ENCODE measurements at regions not wholly inside any gene's neighbourhood (a gene's known extent, or its start where the extent isn't known, plus 50 kb on each side); places are given as distances from the start of the nearest gene placed in this dataset.

GRCh38 chr5:111853748-111854147, 96.8 kb upstream of the NREP start:
- no peak for TF ChIP-seq EZH2 (IDR thresholded peaks at IDR 0.05; ENCODE audit: low read depth, unreplicated experiment)
- no peak for TF ChIP-seq POLR2AphosphoS5 (IDR thresholded peaks at IDR 0.05; ENCODE audit: low read depth)
- no peak for TF ChIP-seq STAT1 (IDR thresholded peaks at IDR 0.05; ENCODE audit: unreplicated experiment)
- TF ChIP-seq ETS1 (IDR thresholded peaks at IDR 0.05): no peak
- no peak for TF ChIP-seq EZH2phosphoT487 (IDR thresholded peaks at IDR 0.05; ENCODE audit: unreplicated experiment)
- no peak for TF ChIP-seq ZNF331 (CRISPR knock-in tag; IDR thresholded peaks at IDR 0.05; ENCODE audit: low read depth)
- no peak for TF ChIP-seq CREB1 (CRISPR knock-in tag; IDR thresholded peaks at IDR 0.05; ENCODE audit: low read depth)
- no peak for TF ChIP-seq CTCF (conservative IDR thresholded peaks at IDR 0.05; ENCODE audit: low read depth in 2 of 2)
- TF ChIP-seq JUNB (IDR thresholded peaks at IDR 0.05; ENCODE audit: unreplicated experiment): no peak
- TF ChIP-seq ZNF462 (CRISPR knock-in tag; IDR thresholded peaks at IDR 0.05): no peak
- no peak for TF ChIP-seq REST (IDR thresholded peaks at IDR 0.05; ENCODE audit: unreplicated experiment)
- TF ChIP-seq ZNF114 (CRISPR knock-in tag; IDR thresholded peaks at IDR 0.05): no peak
- TF ChIP-seq NANOG (IDR thresholded peaks at IDR 0.05; ENCODE audit: borderline replicate concordance): no peak
- Histone ChIP-seq H3K4me3 (no peak overlapping the region), H3K9me2 (ENCODE audit: insufficient read depth) (no peaks in the 10 kb centered on the region), H3F3A (replicated peaks; ENCODE audit: low read depth) (no peaks in the 10 kb centered on the region), H3K79me2 (replicated peaks; ENCODE audit: insufficient read depth) (no peaks in the 10 kb centered on the region), H3K27me3 (ENCODE audit: insufficient read depth) (no peaks in the 10 kb centered on the region), H3K36me3 (ENCODE audit: insufficient read depth) (no peaks in the 10 kb centered on the region), H3K27ac (ENCODE audit: low read depth) (no peak overlapping the region), H4K20me1 (replicated peaks; ENCODE audit: insufficient read depth) (no peaks in the 10 kb centered on the region), H2AFZ (peak overlapping the region; percentile 30; the same call in 1 of the 2 replicates), H3K4me1 (ENCODE audit: insufficient read depth) (peaks cover 4% of the 10 kb centered on the region), H3K4me2 (no peak overlapping the region)
- H3K27ac Mint-ChIP-seq: no peak overlapping the region
- peaks cover 6% of the 10 kb centered on the region; the same call in 2 of the 3 replicates for H3K4me1 Mint-ChIP-seq
- ATAC-seq: no peak
- no peak overlapping the region for H3K4me3 Mint-ChIP-seq
- H3K27me3 Mint-ChIP-seq (ENCODE audit: insufficient read depth, low read depth, poor library complexity): no peaks in the 10 kb centered on the region
- no peaks in the 10 kb centered on the region for H3K36me3 Mint-ChIP-seq (ENCODE audit: low read depth)
- H3K9me3 Mint-ChIP-seq: no peaks in the 10 kb centered on the region
- DNase-seq (ENCODE audit: low spot score): no peak

All from GM23338 (cell line).